GM12875 (cell line): ENCODE measurements at regions not wholly inside any gene's neighbourhood (a gene's known extent, or its start where the extent isn't known, plus 50 kb on each side); places are given as distances from the start of the nearest gene placed in this dataset.
"Not testable (repeated sequence)": the region's sequence is repeated elsewhere in the genome, so short reads cannot be mapped to it uniquely, and the experiment has no call there.

Experiments
- H3K4me3 ChIP-seq: one replicate; pipeline ENCODE4 v1.5.1; 2011; ENCODE audit warnings: low read depth, low read length, control low read depth
- TF ChIP-seq, protein P1 (sequence below): IDR thresholded peaks from 2 replicates; pipeline ENCODE4 v1.5.1; 2011; ENCODE audit warnings: low read depth, mild to moderate bottlenecking, control low read depth, inconsistent platforms, low read length, moderate library complexity, borderline replicate concordance; ENCODE audit not compliant: insufficient read depth

DNA sequence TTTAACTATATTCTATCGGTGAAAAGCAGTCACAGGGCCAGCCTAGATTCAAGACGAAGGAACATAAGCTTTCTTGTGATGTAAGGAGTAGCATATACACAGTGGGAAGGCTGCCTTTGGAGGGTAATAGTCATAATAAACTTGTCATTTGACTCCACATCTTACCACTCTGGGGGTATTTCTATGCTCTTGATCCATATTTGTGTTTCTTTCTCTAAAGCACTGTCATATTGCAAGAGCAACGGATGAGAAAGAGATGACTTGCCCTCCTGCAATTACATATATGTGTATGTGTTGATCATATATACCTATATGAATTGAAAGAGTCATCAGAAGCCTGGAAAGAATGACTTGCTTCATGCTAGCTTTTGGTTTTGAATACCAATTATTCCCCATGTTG lies 225.4 kb upstream of the HS3ST3A1 start:
- TF ChIP-seq, protein P1, sequence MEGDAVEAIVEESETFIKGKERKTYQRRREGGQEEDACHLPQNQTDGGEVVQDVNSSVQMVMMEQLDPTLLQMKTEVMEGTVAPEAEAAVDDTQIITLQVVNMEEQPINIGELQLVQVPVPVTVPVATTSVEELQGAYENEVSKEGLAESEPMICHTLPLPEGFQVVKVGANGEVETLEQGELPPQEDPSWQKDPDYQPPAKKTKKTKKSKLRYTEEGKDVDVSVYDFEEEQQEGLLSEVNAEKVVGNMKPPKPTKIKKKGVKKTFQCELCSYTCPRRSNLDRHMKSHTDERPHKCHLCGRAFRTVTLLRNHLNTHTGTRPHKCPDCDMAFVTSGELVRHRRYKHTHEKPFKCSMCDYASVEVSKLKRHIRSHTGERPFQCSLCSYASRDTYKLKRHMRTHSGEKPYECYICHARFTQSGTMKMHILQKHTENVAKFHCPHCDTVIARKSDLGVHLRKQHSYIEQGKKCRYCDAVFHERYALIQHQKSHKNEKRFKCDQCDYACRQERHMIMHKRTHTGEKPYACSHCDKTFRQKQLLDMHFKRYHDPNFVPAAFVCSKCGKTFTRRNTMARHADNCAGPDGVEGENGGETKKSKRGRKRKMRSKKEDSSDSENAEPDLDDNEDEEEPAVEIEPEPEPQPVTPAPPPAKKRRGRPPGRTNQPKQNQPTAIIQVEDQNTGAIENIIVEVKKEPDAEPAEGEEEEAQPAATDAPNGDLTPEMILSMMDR: no peak
- H3K4me3 ChIP-seq: no peak overlapping the region

- TF ChIP-seq, protein P1: no peak
- H3K4me3 ChIP-seq: no peak overlapping the region
Observed at GRCh38 chr17:13833921-13834320, 232.2 kb upstream of the HS3ST3A1 start.

DNA sequence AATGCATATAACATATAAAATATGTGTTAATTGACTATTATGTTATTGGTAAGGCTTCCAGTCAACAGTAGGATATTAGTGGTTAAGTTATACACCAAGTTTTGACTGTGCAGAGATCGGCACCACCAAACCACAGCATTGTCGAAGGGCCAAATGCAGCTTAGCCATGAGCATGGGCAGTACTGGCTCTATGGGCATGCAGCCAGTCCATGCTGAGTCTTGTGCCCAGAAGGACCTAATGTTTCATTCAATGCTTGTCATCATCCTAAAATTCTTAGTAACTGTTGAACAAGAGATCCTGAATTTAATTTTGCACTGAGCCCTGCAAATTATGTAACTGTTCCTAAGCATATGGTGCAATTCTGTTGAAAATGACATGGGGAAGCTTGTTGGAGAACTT lies 233.4 kb upstream of the HS3ST3A1 start:
- TF ChIP-seq, protein P1: no peak
- H3K4me3 ChIP-seq: no peak overlapping the region

GRCh38 chr17:13837417-13837816 lies 231.9 kb upstream of the COX10 start:
- TF ChIP-seq, protein P1: no peak
- H3K4me3 ChIP-seq: no peak overlapping the region

GRCh38 chr17:13840254-13840653 lies 229.1 kb upstream of the COX10 start:
- H3K4me3 ChIP-seq: no peak overlapping the region
- TF ChIP-seq, protein P1: no peak

DNA sequence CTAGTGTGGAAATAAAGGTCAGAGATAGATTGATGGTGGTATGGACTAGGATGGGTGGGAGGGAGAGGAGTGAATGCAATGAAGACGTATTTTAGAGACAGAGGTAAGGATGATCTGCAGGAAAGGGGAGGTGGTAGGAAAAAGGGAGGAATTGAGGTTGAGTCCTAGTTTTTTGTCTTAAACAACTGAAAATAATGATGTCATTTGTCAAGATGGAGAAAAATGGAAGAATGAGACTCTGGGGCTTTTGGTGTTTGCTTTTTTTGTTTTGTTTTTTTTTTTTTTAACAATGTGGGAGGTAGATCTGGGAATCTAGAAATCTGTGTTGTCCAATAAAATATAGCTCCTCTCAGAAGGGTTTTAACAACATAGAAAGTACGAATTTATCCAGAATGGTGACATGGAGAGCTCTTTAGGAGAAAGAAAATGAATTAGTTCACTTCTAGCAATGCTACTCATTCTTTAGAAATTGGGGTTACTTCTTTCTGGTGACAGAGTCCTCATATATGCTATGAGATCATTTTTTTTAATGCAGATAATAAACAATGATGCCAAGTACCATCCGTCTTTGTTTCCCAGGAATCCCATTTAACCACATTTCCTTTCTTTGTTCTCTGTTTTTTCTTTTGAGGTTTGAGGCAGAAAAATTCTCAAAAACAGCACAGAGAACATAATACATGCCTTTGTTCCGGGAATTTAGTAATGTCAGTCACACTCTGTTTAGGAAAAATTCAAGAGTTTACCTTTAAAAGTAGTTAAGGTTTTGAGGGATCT lies 225.3 kb upstream of the COX10 start:
- TF ChIP-seq, protein P1: no peak

DNA sequence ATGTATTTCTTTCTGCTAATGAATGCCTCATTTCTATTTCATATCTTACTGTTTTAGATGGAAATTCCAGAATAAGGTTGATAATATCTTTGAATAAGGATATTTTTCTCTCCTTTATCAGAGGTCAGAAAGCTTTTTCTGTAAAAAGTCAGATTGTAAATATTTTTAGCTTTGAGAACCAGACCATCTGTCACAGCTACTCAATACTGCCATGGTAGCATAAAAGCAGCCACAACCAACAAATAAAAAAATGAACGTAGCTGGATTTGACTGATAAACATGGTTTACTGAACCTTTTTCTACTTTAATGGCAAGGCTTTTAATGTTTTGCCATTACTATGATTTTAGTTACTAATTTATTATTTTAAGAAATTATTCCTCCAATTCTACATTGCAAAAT lies 217.4 kb upstream of the COX10 start:
- TF ChIP-seq, protein P1: no peak
- no peak overlapping the region for H3K4me3 ChIP-seq

More for the DNA sequence above, 225.3 kb upstream of the COX10 start:
- H3K4me3 ChIP-seq: no peak overlapping the region

GRCh38 chr17:13855730-13856129 lies 213.6 kb upstream of the COX10 start:
- H3K4me3 ChIP-seq: not testable (repeated sequence)
